Body of pancreas (tissue), 4 donors: ENCODE measurements at regions not wholly inside any gene's neighbourhood (a gene's known extent, or its start where the extent isn't known, plus 50 kb on each side); places are given as distances from the start of the nearest gene placed in this dataset.

ENCODE experiments used
- ATAC-seq: fragments of 150-250 bp; one replicate; pipeline ENCODE4 v1.9.1; 2016
- DNase-seq, 4 donors: peaks; one replicate each; pipeline ENCODE4 v3.0.0-alpha.2; 2019
- H3K27ac ChIP-seq, 4 donors: fragments of 200-600 bp; sonication (generic); 1 replicate in 3 of 4; 2 replicates in 1 of 4; pipeline versions ENCODE4 v1.5.1 to v1.6.1; 2016 to 2019; ENCODE audit warnings: mild to moderate bottlenecking in 1 of 4, mixed read lengths in 1 of 4, moderate library complexity in 1 of 4
- H3K27me3 ChIP-seq, 2 donors: fragments of 200-600 bp; sonication (generic); one replicate each; pipeline ENCODE4 v1.6.0; 2016; ENCODE audit warnings: mild to moderate bottlenecking in 1 of 2
- H3K36me3 ChIP-seq, 2 donors: fragments of 200-600 bp; sonication (generic); replicated peaks in 1 of 2; 2 replicates each; pipeline ENCODE4 v1.5.1; 2016; ENCODE audit warnings: low read depth in 2 of 2; ENCODE audit not compliant: insufficient read depth in 1 of 2
- H3K4me1 ChIP-seq: fragments of 200-600 bp; sonication (generic); one replicate; pipeline ENCODE4 v1.6.0; 2016
- H3K4me3 ChIP-seq, 2 donors: fragments of 200-600 bp; sonication (generic); 1 replicate in 1 of 2; 2 replicates in 1 of 2; pipeline ENCODE4 v1.5.1; 2016 to 2019
- H3K9me3 ChIP-seq, 3 donors: fragments of 200-600 bp; sonication (generic); 1 replicate in 2 of 3; 2 replicates in 1 of 3; pipeline ENCODE4 v1.5.1; 2016
- POLR2A ChIP-seq, 3 donors: fragments of 450-650 bp; IDR thresholded peaks; one replicate each; pipeline ENCODE4 v1.6.1; 2016; ENCODE audit warnings: antibody characterized with exemption in 3 of 3, mild to moderate bottlenecking in 2 of 3
- WGBS, 2 donors: methylation state at CpG; one replicate each; pipeline ENCODE4 v1.1.5; 2017; 5-methylcytosine and 5-hydroxymethylcytosine counted together
- intact Hi-C: fragments of 100-400 bp; cut with DNase I; formaldehyde crosslinking; loops from one replicate; pipeline ENCODE4 v1.15.1; 2023
- TF ChIP-seq, protein P1 (sequence below), 7 experiments: fragments of 450-650 bp in 4 of 7; fragments of 200-600 bp in 3 of 7; sonication (generic) in 3 of 7; IDR thresholded peaks; one replicate each; pipeline ENCODE4 v1.5.1; 2016 to 2019; ENCODE audit warnings: antibody characterized with exemption in 7 of 7

DNA sequence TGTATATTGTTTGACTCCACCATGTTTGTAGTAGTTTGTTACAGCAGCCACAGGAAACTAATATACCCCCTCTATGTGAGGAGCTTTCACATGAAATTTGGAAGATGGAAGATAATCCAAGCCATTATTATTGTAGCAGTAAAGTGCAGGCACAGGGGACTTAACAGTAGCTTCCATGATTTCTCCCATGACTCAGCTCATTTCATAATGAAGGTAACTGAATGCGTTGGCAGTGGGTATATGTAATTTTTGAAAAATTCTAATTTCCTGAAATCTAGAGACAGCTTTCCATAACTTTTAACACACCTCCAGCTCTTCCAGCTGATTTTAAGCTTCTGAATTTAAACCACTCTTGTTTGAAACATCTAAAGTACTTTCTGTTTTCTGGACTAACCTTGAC, 181.2 kb downstream of the NR4A2 start:
- Histone ChIP-seq H3K27me3 (no peaks in the 10 kb centered on the region), H3K9me3 (no peaks in the 10 kb centered on the region), H3K4me1 (peaks cover under 1% of the 10 kb centered on the region), H3K36me3 (no peaks in the 10 kb centered on the region), H3K4me3 (no peak overlapping the region), H3K27ac (no peak overlapping the region)
- intact Hi-C loops: no loop called here
- TF ChIP-seq, protein P1, sequence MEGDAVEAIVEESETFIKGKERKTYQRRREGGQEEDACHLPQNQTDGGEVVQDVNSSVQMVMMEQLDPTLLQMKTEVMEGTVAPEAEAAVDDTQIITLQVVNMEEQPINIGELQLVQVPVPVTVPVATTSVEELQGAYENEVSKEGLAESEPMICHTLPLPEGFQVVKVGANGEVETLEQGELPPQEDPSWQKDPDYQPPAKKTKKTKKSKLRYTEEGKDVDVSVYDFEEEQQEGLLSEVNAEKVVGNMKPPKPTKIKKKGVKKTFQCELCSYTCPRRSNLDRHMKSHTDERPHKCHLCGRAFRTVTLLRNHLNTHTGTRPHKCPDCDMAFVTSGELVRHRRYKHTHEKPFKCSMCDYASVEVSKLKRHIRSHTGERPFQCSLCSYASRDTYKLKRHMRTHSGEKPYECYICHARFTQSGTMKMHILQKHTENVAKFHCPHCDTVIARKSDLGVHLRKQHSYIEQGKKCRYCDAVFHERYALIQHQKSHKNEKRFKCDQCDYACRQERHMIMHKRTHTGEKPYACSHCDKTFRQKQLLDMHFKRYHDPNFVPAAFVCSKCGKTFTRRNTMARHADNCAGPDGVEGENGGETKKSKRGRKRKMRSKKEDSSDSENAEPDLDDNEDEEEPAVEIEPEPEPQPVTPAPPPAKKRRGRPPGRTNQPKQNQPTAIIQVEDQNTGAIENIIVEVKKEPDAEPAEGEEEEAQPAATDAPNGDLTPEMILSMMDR (IDR thresholded peaks at IDR 0.05): no peak
- TF ChIP-seq POLR2A (IDR thresholded peaks at IDR 0.05): no peak
- DNase-seq (no peak), ATAC-seq (no peak)
- 88 to 89% methylated on average over 1 of the region's 1 CpG for WGBS, 2 donors

DNA sequence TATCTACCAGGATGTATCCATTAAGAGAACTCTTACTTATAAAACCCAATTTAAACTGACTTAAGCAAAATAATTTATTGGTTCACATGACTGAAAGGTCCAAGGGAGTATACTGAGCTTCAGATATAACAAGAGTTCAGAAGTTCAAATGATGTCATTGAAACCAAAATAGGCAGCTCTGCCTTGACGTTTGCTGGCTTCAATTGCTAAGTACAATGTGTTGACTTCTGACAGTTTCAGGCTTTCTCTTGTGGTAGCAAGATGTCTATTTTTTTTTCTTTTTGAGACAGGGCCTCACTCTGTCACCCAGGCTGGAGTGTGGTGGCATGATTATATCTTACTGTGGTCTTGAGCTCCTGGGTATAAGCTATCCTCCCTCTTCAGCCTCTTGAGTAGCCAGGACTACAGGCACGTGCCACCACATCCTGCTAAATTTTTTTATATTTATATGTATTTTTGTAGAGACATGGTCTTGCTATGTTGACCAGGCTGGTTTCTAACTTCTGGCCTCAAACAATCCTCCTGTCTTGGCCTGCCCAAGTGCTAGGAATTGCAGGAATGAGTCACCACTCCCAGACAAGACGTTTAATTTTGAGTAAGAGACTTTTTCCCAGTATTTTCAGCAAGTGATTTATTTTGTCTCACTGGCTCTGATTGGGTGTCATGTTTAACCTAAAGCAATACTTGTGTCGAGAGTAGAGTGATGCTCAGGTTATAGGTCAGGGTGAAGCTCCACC, 184.8 kb downstream of the NR4A2 start:
- intact Hi-C loops: no loop called here
- DNase-seq: no peak
- Histone ChIP-seq H3K27me3 (no peaks in the 10 kb centered on the region), H3K4me1 (no peaks in the 10 kb centered on the region), H3K36me3 (no peaks in the 10 kb centered on the region), H3K9me3 (no peaks in the 10 kb centered on the region), H3K27ac (no peak overlapping the region), H3K4me3 (no peak overlapping the region)
- ATAC-seq: no peak
- no peak for TF ChIP-seq POLR2A (IDR thresholded peaks at IDR 0.05)
- TF ChIP-seq, protein P1 (IDR thresholded peaks at IDR 0.05): no peak
- WGBS, 2 donors: 51 to 54% methylated on average over 4 of the region's 4 CpGs

DNA sequence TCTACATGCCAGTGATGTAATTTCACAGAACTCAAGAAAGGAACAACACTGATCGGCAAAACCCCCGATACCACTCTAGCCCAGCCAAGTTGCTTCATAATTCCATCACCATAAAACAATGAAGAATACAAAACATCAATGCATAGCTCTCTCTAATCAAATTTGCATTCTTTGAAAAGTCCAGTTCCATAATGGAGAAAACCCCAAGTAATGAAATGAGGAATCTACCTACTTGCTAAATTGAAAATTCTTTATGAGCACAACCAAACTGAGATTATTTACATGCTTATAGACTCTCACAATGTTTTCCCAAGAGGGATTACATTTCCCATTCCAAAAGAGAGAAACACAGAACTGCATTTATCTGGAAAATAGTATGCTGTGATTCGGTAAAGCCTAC, 186.5 kb downstream of the NR4A2 start:
- Histone ChIP-seq H3K4me3 (no peak overlapping the region), H3K27me3 (no peaks in the 10 kb centered on the region), H3K27ac (no peak overlapping the region), H3K4me1 (no peaks in the 10 kb centered on the region), H3K36me3 (no peaks in the 10 kb centered on the region), H3K9me3 (no peaks in the 10 kb centered on the region)
- WGBS, 2 donors: 87 to 95% methylated on average over 3 of the region's 3 CpGs
- ATAC-seq: no peak
- intact Hi-C loops: no loop called here
- DNase-seq: no peak
- TF ChIP-seq, protein P1 (IDR thresholded peaks at IDR 0.05): no peak
- TF ChIP-seq POLR2A (IDR thresholded peaks at IDR 0.05): no peak

DNA sequence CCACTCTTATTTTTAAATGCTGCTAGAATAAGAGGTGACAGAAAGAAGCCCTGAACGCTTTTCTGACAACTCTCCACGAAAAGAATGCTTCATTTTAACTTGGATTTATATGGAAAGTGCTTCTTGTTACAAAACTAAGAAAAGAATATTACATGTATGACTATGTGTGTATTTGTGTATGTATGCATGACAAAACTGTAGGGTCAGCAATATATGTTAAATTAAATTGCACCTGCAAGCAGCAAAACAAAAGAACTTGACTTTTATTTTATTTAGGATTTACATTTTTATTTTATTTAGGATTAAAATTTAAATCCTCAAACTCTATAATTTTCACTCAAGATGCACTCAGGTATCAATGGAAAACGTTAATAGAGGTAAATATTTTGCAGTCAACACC, 187.1 kb downstream of the NR4A2 start:
- TF ChIP-seq, protein P1 (IDR thresholded peaks at IDR 0.05): no peak
- TF ChIP-seq POLR2A (IDR thresholded peaks at IDR 0.05): no peak
- ATAC-seq: no peak
- no peak for DNase-seq
- 51 to 60% methylated on average over 3 of the region's 3 CpGs for WGBS, 2 donors
- intact Hi-C loops: no loop called here
- no peak overlapping the region for H3K27ac ChIP-seq
- H3K4me1 ChIP-seq: no peaks in the 10 kb centered on the region
- no peaks in the 10 kb centered on the region for H3K36me3 ChIP-seq
- no peaks in the 10 kb centered on the region for H3K27me3 ChIP-seq
- H3K4me3 ChIP-seq: no peak overlapping the region
- no peaks in the 10 kb centered on the region for H3K9me3 ChIP-seq

DNA sequence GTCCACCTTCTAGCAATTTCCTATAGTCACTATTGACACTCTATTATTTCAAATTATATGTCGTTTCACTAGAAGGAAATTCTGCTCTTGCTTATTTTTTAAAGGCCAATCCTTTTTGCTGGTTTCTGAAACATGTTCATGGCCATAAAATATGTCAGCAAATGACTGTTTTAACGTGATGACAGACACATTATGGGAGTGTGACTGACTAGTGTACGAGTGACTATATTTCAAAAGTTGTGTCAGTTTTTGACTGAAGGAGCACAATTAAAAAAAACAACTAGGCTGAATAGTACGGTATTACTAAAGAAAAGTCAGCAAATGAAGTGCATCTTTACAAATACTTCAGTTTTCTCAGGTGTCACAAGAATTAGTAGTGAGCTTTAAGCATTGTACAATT, 196.0 kb downstream of the NR4A2 start:
- no peak overlapping the region for H3K27ac ChIP-seq
- peaks cover 0 to 3% (median 0%) of the 10 kb centered on the region in 3 donors for H3K9me3 ChIP-seq
- no peak overlapping the region for H3K4me3 ChIP-seq
- H3K4me1 ChIP-seq: no peaks in the 10 kb centered on the region
- DNase-seq (no peak), ATAC-seq (no peak)
- H3K27me3 ChIP-seq: no peaks in the 10 kb centered on the region
- intact Hi-C loops: no loop called here
- WGBS, 2 donors: 65 to 71% methylated on average over 4 of the region's 4 CpGs
- no peaks in the 10 kb centered on the region for H3K36me3 ChIP-seq
- no peak for TF ChIP-seq POLR2A (IDR thresholded peaks at IDR 0.05)
- TF ChIP-seq, protein P1 (IDR thresholded peaks at IDR 0.05): no peak
